NCI-H82 treated with DMSO at 0.1 percent for 48 hours (cell line): ENCODE measurements at regions not wholly inside any gene's neighbourhood (a gene's known extent, or its start where the extent isn't known, plus 50 kb on each side); places are given as distances from the start of the nearest gene placed in this dataset.

Experiments used
- DNase-seq: peaks from one replicate; lab custom pipeline; 2025; ENCODE audit not compliant: unreplicated experiment; lab: John Stamatoyannopoulos, UW

DNA sequence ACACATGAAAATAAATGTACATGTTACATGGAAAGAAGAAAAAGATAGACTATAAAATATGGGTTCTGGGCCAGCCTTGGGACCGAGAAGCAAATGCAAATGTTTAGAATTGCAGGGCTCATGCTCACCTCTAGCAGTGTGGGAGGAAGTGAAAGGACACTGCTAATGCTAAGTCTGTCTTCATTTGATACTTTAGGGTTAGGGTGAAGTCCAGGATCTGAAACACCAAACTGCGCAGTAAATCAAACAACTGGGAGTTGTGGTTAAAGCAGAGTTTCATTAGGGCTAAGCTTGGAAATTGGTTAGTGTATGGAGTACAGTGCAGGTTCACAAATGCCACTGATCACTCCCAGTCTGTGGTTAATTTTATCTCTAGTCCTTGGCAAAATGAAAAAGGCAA lies 73.2 kb upstream of the PDK4 start:
- no peak for DNase-seq

DNA sequence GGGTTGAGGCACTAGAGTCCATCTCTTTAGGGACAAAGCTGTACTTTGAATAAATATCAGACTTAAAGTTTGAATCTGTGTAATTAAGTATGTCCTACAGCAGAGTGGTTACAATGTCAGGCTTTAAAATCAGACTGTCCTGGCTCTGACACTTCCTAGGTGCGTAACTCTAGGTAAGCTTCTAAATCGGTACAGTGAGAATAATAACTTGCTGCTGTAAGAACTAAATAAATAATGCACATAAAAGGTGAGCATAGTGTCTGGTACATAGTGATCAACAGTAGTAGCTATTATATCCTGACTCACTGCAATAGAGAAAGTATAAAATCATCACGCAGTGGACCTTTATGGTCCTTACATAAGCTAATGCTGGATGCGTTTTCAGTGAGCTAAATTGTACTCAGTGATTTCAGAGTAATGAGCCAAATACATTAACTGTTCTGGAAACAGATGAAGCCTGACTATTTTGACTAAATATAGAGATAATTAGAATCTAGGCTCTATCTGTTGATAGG lies 72.2 kb upstream of the PDK4 start:
- no peak for DNase-seq

DNA sequence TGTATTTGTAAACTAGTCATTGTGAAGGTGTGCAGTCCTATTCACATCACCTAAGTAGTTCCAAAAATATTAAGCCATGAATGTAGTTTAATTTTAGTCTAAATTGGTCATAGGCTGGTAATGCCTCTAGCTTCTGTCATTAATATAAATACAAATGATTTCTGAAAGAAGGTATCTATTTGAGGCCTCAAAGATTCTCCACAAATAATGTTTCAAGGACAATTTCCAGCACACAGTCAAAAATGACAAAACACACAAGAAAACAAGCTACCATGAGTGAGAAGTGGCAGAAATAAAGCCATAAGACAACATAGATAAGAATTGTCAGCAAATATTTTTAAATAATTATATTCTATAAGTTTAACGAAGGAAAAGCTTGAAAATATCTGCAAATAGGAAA lies 66.7 kb upstream of the PDK4 start:
- no peak for DNase-seq

DNA sequence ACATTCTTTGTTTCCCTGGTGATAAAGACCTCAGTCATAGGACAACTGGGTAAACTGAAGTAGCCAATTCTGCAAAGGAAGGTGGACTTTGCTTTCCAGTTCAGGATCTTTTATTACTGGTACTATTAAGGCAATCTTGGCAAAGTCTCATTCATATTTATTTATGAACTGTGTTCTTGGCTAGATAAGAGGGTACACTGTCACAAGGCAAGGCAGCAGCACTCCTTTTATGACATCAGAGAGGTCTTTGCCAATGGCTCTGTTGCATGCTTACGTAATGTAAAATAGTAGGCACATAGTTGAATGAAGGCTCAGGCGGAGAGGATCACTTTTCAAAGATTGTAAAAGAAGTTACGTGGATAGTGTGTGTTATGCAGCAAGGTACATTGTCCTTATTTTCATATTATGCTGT lies 63.7 kb upstream of the PDK4 start:
- no peak for DNase-seq

- DNase-seq = no peak
Measured at GRCh38 chr7:95658676-95659075, 62.4 kb upstream of the PDK4 start.

DNA sequence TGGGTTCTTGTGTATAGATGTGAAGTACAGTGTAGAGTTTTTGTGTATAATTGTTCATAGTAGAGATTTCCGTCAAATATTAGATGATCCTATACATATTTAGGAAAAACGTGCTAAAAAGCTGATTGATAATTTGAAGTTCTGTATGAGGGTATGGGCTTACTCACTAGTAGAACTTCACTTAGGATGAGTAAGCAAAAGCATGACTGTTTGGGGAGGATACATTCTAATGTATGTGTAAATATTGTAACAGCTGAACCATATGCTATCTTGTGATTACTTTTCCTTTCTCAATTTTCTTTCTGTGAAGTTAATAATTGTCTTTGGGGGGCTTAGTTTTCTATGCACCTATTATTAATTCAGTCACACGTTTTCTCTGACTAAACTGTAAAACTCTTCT lies 53.2 kb upstream of the PDK4 start:
- DNase-seq = no peak

DNA sequence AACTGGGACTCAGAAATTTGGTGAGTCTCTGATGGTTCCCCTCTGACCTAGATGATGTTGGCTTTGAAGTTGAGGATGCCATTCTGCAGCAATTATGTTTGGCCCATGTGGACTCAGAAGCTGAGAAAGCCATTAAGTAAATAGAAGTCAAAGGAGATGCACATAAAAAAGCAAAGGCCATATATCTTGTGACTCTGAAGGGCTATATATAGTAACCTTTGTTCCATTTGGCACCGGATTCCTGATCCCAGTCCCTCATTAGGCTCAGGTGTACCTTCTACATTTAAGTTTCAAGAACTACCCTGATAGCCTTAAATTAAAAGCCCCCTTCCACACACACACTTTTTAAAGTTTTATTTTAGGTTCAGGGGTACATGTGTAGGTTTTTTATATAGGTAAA lies 50.0 kb upstream of the PDK4 start:
- no peak for DNase-seq
